Fibroblast of peridontal ligament (primary cell): ENCODE measurements at regions not wholly inside any gene's neighbourhood (a gene's known extent, or its start where the extent isn't known, plus 50 kb on each side); places are given as distances from the start of the nearest gene placed in this dataset.

Experiments
- DNase-seq: peaks from one replicate; pipeline ENCODE4 v3.0.0-alpha.2; 2010; ENCODE audit errors: extremely low read depth

- peak; percentile 1 for DNase-seq
Observed at GRCh38 chr5:71139310-71139709, 71.8 kb upstream of the GTF2H2 start.
